ENCODE measurements at regions not wholly inside any gene's neighbourhood (a gene's known extent, or its start where the extent isn't known, plus 50 kb on each side); places are given as distances from the start of the nearest gene placed in this dataset.

GRCh38 chr12:105667973-105668743, 337.7 kb downstream of the C12orf75 start:
- Histone ChIP-seq H3K36me3 (no peaks in the 10 kb centered on the region), H3K27ac (no peak overlapping the region), H3K9me3 (no peaks in the 10 kb centered on the region), H3K4me1 (peaks cover 4 to 20% (median 18%) of the 10 kb centered on the region in 9 donors), H3K4me3 (no peak overlapping the region), H3K27me3 (no peaks in the 10 kb centered on the region)
- 93 to 95% methylated on average over 2 of the region's 2 CpGs for WGBS, 2 donors
- DNase-seq (no peak), ATAC-seq (no peak)
- intact Hi-C loops (cut with DNase I): no loop called here
- no peak for TF ChIP-seq CTCF (IDR thresholded peaks at IDR 0.05)

DNA sequence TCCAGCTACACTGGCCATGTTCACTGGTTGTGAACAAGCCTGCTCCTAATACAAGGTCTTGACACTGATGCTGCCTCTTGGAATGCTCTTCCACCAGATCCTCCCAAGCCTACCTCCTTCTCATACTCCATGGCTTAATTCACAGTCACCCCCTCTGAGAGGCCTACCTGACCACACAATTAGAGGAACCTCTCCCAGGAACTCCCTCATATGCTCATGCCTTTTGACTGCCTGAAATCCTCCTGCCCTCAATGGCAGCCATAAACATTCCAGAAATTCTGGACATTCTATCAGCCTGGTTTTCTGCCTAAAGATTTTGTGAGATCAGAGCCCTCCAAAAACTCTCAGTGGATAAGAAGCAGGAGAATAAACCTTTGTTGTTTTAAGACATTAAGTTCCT, 340.2 kb downstream of the C12orf75 start:
- H3K27me3 ChIP-seq: no peaks in the 10 kb centered on the region
- H3K9me3 ChIP-seq: no peaks in the 10 kb centered on the region
- no peaks in the 10 kb centered on the region for H3K36me3 ChIP-seq
- no peak for TF ChIP-seq CTCF (IDR thresholded peaks at IDR 0.05)
- H3K27ac ChIP-seq: no peak overlapping the region
- H3K4me1 ChIP-seq: peaks cover 4 to 44% (median 23%) of the 10 kb centered on the region in 9 donors
- H3K4me3 ChIP-seq: no peak overlapping the region
- intact Hi-C loops (cut with DNase I): loop anchor here in 4 of 10 donors (5.0 to 10.0 kb wide), 3 partner anchors 67 to 206 kb away; no protein-coding TSS in a partner anchor
- DNase-seq (no peak), ATAC-seq (no peak)

- ATAC-seq (no peak), DNase-seq (no peak)
- H3K4me1 ChIP-seq: peaks cover 4 to 52% (median 25%) of the 10 kb centered on the region in 9 donors
- WGBS, 2 donors: 82 to 91% methylated on average over 2 of the region's 2 CpGs
- no peaks in the 10 kb centered on the region for H3K27me3 ChIP-seq
- no peaks in the 10 kb centered on the region for H3K9me3 ChIP-seq
- no peak overlapping the region for H3K4me3 ChIP-seq
- intact Hi-C loops (cut with DNase I): loop anchor here in 4 of 10 donors (5.0 to 10.0 kb wide), 3 partner anchors 66 to 207 kb away; no protein-coding TSS in a partner anchor
- peak overlapping the region in 8 of 10 donors; percentile 44 to 86 (median 70) for H3K27ac ChIP-seq
- no peak for TF ChIP-seq CTCF (IDR thresholded peaks at IDR 0.05)
- no peaks in the 10 kb centered on the region for H3K36me3 ChIP-seq
Measured at GRCh38 chr12:105671720-105672119, 341.2 kb downstream of the C12orf75 start.

DNA sequence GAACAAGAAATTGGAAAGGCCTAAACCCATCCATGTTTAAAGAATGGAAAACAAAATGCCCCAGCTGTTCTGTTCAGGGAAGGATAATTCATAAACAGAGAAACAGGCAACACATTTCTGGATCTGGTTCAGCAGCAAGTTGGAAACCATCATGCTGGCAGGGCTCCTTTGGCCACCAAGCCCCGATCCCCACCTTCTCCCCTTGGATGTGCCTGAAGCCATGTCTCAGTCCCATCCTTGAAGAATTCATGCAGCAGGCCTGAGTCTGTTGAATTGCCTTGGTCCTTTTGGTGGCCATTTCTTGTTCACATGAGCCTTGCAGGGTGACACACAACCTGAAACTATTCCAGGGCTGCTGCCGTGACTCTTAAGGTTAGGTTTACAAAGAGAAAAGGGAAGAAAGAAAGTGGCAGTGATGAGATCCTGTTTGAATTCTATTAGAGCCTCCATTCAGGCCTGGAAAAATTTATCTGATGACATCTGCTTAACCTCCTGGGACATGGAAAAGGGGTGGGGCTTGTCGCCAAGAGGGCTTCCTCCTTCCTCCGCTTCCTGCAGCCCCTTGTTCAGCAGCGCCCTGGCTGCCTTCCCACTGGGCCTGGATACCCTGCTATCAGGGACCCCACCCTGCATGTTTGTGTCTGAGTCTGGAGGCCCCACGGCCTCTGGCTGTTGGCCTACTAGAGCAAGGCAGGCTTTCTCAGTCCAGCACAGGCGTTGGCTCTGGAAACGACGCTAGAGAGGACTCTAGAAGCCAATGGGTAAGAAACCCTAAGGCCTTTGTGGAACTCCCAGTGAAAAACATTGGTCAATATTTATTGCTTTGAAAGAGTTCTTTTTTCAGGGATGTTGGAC, 341.9 kb downstream of the C12orf75 start:
- WGBS, 2 donors: 38 to 42% methylated on average over 9 of the region's 9 CpGs
- Histone ChIP-seq H3K27ac (peak overlapping the region; percentile 32 to 86 (median 64)), H3K4me3 (no peak overlapping the region), H3K9me3 (no peaks in the 10 kb centered on the region), H3K27me3 (no peaks in the 10 kb centered on the region), H3K4me1 (peaks cover 4 to 59% (median 30%) of the 10 kb centered on the region in 9 donors), H3K36me3 (no peaks in the 10 kb centered on the region)
- intact Hi-C loops (cut with DNase I): loop anchor here in 4 of 10 donors (5.0 to 10.0 kb wide), 3 partner anchors 65 to 208 kb away; no protein-coding TSS in a partner anchor
- ATAC-seq (peak; percentile 77 to 94 (median 90)), DNase-seq (peak; percentile 84 to 86)
- no peak for TF ChIP-seq CTCF (IDR thresholded peaks at IDR 0.05)

Measured in heart right ventricle (tissue), 16 donors.